Psoas muscle (tissue), 7 donors: ENCODE measurements at regions not wholly inside any gene's neighbourhood (a gene's known extent, or its start where the extent isn't known, plus 50 kb on each side); places are given as distances from the start of the nearest gene placed in this dataset.

Experiments
- ATAC-seq, 4 donors: fragments of 200-7000 bp; cut with Tn5 transposase; one replicate each; pipeline ENCODE4 v1.9.1; 2020; ENCODE audit warnings: moderate library complexity in 3 of 4, mild to moderate bottlenecking in 2 of 4
- DNase-seq, 2 donors: peaks; one replicate each; pipeline ENCODE4 v3.0.0-alpha.2; 2020
- H3K27ac ChIP-seq: fragments of 200-600 bp; one replicate; pipeline ENCODE4 v1.8.0; 2022
- H3K27me3 ChIP-seq, 3 donors: fragments of 200-600 bp in 1 of 3; one replicate each; pipeline versions ENCODE4 v1.6.1 to v1.8.0; 2013 to 2022; ENCODE audit warnings: low read length in 2 of 3, mild to moderate bottlenecking in 2 of 3, moderate library complexity in 1 of 3; ENCODE audit not compliant: insufficient read depth in 3 of 3
- H3K36me3 ChIP-seq, 2 donors: fragments of 200-600 bp in 1 of 2; one replicate each; pipeline versions ENCODE4 v1.6.1 to v1.8.0; 2013 to 2022; ENCODE audit warnings: low read depth in 1 of 2, mild to moderate bottlenecking in 1 of 2, moderate library complexity in 1 of 2; ENCODE audit not compliant: insufficient read depth in 1 of 2
- H3K4me1 ChIP-seq: fragments of 200-600 bp; one replicate; pipeline ENCODE4 v1.8.0; 2022
- H3K4me3 ChIP-seq: fragments of 200-600 bp; one replicate; pipeline ENCODE4 v1.8.0; 2022; ENCODE audit warnings: mild to moderate bottlenecking
- H3K9me3 ChIP-seq: fragments of 200-600 bp; one replicate; pipeline ENCODE4 v1.8.0; 2022
- CTCF ChIP-seq: fragments of 200-600 bp; IDR thresholded peaks from one replicate; pipeline ENCODE4 v1.8.0; 2022; ENCODE audit warnings: antibody characterized with exemption
- WGBS, 3 donors: extraction: QIAGEN DNeasy Blood & Tissue Kit; methylation state at CpG; one replicate each; pipeline versions ENCODE4 v1.1.6 to v1.1.7; 2013; 5-methylcytosine and 5-hydroxymethylcytosine counted together
- intact Hi-C, 2 donors: fragments of 100-400 bp; cut with DNase I; formaldehyde crosslinking; loops; one replicate each; pipeline versions ENCODE4 v1.11.0 to v1.14.2; 2022
- donor health status: healthy with polysubstance abuse.
- donor health status: DM: no; HTN: no; CAD: no; lungs with moderate emphysema.
- donor health status: Bipolar disorder and iron deficiency.
- donor health status: healthy.
- donor health status: DM: yes; HTN: yes; CAD: no.
- donor health status: DM: no; HTN: no; CAD: no.
- donor health status: DM: yes; HTN: yes; CAD: no.

GRCh38 chr4:180866933-180867643 lies 1376.1 kb upstream of the TENM3 start:
- Histone ChIP-seq H3K4me1 (no peaks in the 10 kb centered on the region), H3K4me3 (no peak overlapping the region), H3K27me3 (no peaks in the 10 kb centered on the region), H3K36me3 (no peaks in the 10 kb centered on the region), H3K27ac (no peak overlapping the region), H3K9me3 (peaks cover 2% of the 10 kb centered on the region)
- TF ChIP-seq CTCF = no peak
- 87 to 92% (median 88%) methylated on average over 16 of the region's 16 CpGs for WGBS, 3 donors
- DNase-seq (no peak), ATAC-seq (no peak)
- intact Hi-C loops = no loop called here

DNA sequence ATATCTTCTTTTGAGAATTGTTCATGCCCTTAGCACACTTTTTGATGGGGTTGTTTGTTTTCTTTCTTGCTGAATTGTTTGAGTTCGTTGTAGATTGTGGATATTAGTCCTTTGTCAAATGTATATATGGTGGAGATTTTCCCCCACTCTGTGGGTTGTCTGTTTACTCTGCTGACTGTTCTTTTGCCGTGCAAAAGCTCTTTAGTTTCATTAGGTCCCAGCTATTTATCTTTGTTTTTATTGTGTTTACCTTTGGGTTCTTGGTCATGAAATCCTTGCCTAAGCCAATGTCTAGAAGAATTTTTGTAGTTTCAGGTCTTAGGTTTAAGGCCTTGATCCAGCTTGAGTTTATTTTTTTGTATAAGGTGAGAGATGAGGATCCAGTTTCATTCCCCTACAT lies 1372.6 kb upstream of the TENM3 start:
- ATAC-seq = no peak

DNA sequence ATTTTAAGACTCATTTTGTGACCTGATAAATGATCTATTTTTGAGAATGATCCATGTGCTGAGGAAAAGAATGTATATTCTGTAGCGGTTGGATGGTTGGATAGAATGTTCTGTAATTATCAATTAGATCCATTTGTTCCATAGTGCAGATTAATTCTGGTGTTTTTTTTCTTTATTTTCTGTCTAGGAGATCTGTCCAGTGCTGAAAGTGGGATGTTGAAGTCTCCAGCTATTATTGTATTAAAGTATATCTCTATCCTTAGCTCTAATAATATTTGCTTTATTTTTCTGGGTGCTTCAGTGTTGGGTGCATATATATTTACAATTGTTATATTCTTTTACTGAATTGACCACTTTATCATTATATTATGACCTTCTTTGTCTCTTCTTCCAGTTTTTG lies 1344.9 kb upstream of the TENM3 start:
- intact Hi-C loops = no loop called here
- Histone ChIP-seq H3K4me3 (no peak overlapping the region), H3K9me3 (no peaks in the 10 kb centered on the region), H3K27me3 (no peaks in the 10 kb centered on the region), H3K27ac (no peak overlapping the region), H3K36me3 (no peaks in the 10 kb centered on the region), H3K4me1 (no peaks in the 10 kb centered on the region)
- no peak for TF ChIP-seq CTCF
- ATAC-seq (no peak), DNase-seq (no peak)
- 0 to 3% (median 0%) methylated on average over 1 of the region's 1 CpG for WGBS, 3 donors

More for the DNA sequence above, 1372.6 kb upstream of the TENM3 start:
- no peak for DNase-seq
- H3K4me1 ChIP-seq = no peaks in the 10 kb centered on the region
- 26 to 31% (median 30%) methylated on average over 2 of the region's 2 CpGs for WGBS, 3 donors
- H3K4me3 ChIP-seq = no peak overlapping the region
- intact Hi-C loops = no loop called here
- peaks cover 2% of the 10 kb centered on the region for H3K9me3 ChIP-seq
- no peak for TF ChIP-seq CTCF
- H3K36me3 ChIP-seq = no peaks in the 10 kb centered on the region
- no peaks in the 10 kb centered on the region for H3K27me3 ChIP-seq
- no peak overlapping the region for H3K27ac ChIP-seq

DNA sequence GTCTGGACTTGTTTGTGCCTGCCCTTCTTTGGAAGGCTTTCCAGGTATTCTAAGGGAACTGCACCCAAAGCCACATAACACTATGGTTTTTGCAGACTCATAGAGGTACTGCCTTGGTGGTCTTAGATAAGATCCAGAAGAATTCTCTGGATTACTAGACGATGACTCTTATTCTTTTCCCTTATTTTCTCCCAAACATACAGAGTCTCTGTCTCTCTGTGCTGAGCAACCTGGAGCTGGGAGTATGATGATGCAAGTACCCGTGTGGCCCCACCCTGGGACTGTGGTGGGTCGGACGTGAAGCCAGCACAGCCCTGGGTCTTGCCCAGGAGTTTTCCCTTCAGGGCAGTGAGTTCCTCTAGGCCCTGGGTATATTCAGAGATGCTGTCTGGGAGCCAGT lies 1342.4 kb upstream of the TENM3 start:
- WGBS, 3 donors = 86 to 92% (median 88%) methylated on average over 4 of the region's 4 CpGs
- no peak for TF ChIP-seq CTCF
- Histone ChIP-seq H3K36me3 (no peaks in the 10 kb centered on the region), H3K27ac (no peak overlapping the region), H3K27me3 (no peaks in the 10 kb centered on the region), H3K9me3 (no peaks in the 10 kb centered on the region), H3K4me1 (no peaks in the 10 kb centered on the region), H3K4me3 (no peak overlapping the region)
- intact Hi-C loops = no loop called here
- no peak for ATAC-seq
- DNase-seq = no peak

DNA sequence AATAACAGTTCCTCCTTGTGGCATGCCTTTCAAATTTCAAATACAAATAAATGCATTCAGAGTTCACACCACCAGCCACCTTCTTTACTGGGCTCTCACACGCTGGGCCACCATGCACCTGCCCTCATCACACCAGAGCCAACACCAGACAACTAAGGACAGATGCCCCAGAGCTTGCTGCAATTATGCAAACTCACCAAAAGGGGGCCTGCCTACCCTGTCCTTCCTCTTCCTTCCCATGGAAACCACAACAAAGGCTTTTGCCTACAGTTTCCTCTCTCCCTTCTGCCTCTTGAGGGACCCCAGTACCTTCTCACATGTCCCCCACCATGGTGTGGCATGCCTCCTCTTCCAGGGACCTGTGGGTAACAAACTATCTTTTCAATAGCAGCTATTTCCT lies 1333.9 kb upstream of the TENM3 start:
- Histone ChIP-seq H3K36me3 (no peaks in the 10 kb centered on the region), H3K27ac (no peak overlapping the region), H3K27me3 (no peaks in the 10 kb centered on the region), H3K9me3 (no peaks in the 10 kb centered on the region), H3K4me3 (no peak overlapping the region), H3K4me1 (no peaks in the 10 kb centered on the region)
- DNase-seq (no peak), ATAC-seq (no peak)
- no peak for TF ChIP-seq CTCF
- intact Hi-C loops = no loop called here
- WGBS, 3 donors = 62 to 63% (median 63%) methylated on average over 1 of the region's 1 CpG
